LoVo (cell line): ENCODE measurements at regions not wholly inside any gene's neighbourhood (a gene's known extent, or its start where the extent isn't known, plus 50 kb on each side); places are given as distances from the start of the nearest gene placed in this dataset.

Experiments
- DNase-seq: peaks from one replicate; pipeline ENCODE4 v3.0.0-alpha.2; 2016; ENCODE audit warnings: low spot score

DNA sequence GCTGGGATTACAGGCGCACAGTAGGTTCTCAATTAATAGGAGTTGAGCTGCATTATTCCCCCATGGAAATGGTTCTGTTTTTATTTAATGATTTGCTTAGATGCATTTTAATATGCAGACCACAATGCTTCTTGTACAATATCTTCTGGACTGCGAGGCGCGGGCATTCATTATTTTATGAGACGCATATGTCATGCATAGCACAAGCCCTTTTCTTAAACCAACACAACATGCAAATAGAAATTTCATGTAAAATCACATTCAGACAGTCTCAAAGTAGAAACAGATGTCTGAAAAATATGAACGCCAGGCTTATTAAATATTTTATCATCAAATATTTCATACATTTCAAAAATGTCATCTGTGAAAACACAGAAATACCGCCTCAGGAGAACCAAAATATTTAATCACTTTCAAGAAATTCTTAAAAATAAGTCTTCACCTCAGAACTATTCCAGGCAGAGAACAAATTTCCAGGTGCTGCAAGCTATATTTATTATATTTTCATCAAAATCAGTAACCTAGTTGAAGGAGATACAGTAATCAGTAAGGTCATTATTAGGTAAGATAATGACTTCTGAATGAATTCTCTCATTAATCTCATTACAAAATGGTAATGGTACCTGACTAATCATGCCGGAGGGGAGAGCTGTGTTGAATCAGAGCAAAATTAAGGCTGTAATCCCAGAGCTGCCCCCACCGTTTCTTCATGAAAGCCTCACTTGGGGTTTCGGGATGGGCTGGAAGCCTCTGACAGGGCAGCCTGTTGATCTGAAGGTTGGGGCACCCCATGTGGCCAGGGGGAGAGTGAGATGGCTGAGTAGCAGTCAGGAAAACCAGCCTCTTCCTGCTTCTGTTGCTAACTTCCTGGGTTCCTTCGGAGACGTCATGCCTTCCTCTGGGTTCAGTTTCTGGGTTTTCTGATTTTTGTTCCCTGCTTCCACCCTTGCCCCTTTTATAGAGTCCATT lies 133.9 kb upstream of the ZNF618 start:
- no peak for DNase-seq

DNA sequence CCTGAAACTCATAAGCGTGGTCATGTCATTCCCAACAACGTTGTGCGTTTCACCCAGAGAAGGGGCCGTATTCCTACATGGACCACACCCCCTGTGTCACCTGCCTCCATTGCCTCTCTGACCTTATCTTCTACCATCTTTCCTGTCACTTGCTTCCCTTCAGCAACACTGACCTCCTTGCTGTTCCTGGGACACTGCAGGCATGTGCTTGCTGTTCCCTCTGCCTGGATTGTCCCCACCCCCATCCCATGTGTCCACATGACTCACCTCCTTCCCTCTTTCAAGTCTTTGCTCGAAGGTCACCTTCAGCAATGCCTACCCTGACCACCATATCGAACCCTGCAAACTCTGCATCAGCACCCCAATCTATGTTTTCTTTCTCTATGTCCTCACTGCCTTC lies 133.2 kb upstream of the ZNF618 start:
- DNase-seq, result no peak

GRCh38 chr9:113746486-113746885 lies 129.6 kb upstream of the ZNF618 start:
- DNase-seq, result no peak

DNA sequence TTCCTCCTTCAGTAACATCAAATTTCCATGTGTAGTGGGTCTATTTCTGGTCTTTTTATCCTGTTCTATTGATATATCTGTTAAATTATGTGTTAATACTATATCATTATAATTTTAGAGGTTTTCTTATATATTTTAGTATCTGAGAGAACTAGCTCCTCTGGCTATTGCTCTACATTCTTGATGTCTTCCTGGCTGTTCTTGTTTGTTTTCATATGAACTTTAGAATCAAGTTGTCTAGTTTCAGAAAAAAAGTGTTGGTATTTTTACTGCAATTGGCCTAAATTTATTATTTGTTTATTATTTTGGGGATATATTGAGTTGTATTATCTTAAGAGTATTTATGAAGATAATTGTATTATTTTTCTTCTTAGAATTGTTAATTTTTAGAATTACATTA lies 128.0 kb upstream of the ZNF618 start:
- DNase-seq, result no peak

DNA sequence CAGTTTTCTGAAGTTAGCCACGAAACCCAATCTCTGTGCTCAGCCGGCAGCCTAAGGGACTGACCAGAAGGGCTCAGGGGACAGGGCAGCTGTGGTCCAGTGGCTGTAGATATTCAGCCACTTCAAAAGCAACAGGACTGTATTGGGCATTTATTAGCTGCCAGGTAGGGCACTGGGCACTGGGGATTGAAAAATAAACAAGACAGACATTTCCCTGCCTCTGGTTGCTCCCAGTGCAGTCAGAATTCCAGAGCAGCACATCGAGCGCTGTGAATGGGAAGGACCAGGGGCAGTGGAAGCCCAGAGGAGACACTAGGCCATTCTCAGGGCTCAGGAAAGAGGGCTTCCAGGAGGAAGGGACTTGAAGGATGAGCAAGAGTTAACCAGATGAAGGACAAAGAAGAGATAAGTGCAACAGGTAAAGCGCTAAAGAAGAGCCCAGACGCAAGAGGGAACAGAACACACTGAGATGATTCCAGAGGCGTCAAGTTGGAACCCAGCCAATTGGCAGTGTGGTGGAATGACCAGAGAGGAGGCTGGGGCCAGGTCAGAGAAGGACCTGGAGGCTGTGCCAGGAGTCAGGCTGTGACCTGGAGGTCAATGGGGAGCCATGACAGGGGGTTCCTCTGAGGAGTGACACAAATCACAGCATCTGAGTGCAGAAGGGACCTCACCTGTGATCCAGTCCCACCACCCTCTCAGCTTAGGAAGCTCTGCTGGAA lies 122.5 kb upstream of the ZNF618 start:
- DNase-seq, result no peak

- DNase-seq, result no peak
Measured at GRCh38 chr9:113754739-113755138, 121.4 kb upstream of the ZNF618 start.

GRCh38 chr9:113755433-113755832 lies 120.7 kb upstream of the ZNF618 start:
- no peak for DNase-seq

GRCh38 chr9:113756476-113757192 lies 119.5 kb upstream of the ZNF618 start:
- DNase-seq, result no peak

GRCh38 chr9:113763429-113763828 lies 112.7 kb upstream of the ZNF618 start:
- no peak for DNase-seq

DNA sequence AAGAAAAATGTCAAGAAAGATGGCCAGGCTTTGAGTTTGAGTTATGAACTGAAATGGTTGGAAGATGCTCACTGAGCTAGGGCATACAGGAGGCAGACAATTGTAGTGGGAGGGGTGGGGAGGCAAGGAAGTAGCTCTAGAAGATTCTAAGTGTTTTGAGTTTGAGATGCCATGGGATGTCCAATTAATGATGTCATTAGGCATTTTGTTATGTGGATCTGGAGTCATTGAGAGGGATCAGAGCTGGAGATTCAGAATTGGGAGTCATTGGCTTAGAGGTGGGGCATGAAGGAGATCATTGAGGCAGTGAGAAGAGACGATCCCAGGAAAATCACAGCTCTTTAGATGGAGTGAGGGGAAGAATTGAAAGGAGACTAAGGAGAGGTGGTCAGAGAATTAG lies 111.5 kb upstream of the ZNF618 start:
- no peak for DNase-seq

- DNase-seq, result no peak
Measured at GRCh38 chr9:113769412-113769811, 106.7 kb upstream of the ZNF618 start.

DNA sequence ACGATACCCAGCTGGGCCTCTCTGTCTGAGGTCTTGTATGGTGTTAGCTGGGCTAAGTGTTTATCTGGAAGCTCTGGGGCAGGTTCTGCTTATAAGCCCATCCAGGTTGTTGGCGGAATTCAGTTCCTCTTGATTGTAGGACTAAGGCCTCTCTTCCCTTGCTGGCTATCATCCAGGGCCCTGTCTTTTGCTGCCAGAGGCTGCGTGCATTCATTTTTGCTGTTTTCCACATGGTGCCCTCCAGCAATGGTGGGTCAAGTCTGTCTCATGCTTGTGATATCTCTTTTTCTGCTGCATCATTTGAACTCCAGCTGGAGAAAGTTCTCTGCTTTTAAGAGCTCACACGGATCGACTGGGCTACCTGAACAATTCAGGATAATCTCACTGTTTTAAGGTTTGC lies 105.7 kb upstream of the ZNF618 start:
- no peak for DNase-seq

DNA sequence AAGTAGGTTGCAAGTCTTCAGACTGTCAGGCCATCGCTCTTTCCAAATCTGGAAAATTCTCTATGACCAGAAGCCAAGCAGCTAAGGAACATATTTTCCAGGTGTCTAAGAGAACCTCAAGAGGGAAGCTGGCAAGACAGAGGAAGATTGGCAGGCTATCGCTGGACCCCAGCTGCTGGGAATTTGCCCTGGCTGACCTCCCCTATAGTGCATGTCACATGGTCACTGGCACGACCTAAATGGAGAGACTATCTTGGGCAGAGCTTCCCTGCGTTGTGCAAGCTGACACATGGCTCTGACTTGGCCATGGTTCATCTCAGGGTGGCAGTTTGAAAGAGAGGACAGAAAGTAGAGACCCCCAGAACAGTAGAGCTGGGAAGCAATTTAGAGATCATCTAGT lies 104.9 kb upstream of the ZNF618 start:
- DNase-seq, result no peak

DNA sequence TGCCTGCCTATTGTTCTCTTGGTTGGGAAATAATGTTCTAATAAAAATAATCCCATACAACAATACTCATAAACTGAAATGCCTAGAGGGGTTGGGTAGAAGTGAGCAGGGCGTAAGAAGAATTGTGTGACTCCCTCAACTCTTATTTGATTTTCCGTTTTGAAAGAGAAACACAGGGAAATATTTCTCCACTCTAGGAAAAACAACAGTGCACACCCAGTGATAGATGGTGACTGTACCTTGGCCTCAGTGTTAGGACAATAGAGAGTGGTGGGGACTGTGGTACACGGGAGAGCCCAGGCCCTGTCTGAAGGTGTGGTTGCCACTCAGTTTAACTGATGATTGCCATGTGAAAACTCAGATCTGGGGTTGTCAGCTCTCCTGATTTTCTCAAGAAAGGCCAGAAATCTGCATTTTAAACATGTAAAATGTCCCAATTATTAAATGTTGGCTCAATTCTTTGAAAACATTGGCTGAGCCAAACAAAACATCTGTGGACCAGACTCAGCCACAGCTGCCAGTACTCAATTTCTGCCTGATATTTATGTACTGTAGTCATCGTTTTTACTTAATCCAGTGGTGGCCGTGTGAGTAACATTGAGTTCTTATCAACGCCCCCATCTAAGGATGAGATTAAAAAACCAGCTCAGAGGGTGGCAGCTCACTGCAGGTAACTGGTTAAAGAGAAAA lies 103.8 kb upstream of the ZNF618 start:
- no peak for DNase-seq

GRCh38 chr9:113774963-113775362 lies 101.1 kb upstream of the ZNF618 start:
- DNase-seq, result no peak

GRCh38 chr9:113775749-113776148 lies 100.4 kb upstream of the ZNF618 start:
- no peak for DNase-seq

- no peak for DNase-seq
Measured at GRCh38 chr9:113776194-113776593, 99.9 kb upstream of the ZNF618 start.

GRCh38 chr9:113781381-113781780 lies 94.7 kb upstream of the ZNF618 start:
- no peak for DNase-seq

GRCh38 chr9:113781896-113782295 lies 94.2 kb upstream of the ZNF618 start:
- no peak for DNase-seq

GRCh38 chr9:113783475-113783874 lies 92.6 kb upstream of the ZNF618 start:
- DNase-seq, result no peak

DNA sequence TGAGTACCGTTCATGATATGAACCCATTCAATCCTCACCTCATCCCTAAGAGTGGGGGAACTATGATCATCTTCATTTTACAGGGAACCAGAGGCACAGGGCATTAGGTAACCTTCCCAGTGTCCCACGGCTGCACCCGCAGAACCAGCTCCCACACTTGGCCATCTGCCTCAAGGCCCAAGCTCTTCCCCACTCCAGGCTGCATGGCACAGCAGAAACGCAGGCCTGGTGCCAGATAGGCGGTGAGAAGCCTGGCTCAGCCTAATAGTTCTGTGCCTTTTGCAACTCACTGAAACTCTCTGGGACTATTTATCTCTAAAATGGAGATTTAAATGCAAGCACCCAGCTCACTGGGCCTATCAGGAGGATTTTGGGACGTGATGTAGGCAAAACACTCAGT lies 90.8 kb upstream of the ZNF618 start:
- DNase-seq, result no peak

DNA sequence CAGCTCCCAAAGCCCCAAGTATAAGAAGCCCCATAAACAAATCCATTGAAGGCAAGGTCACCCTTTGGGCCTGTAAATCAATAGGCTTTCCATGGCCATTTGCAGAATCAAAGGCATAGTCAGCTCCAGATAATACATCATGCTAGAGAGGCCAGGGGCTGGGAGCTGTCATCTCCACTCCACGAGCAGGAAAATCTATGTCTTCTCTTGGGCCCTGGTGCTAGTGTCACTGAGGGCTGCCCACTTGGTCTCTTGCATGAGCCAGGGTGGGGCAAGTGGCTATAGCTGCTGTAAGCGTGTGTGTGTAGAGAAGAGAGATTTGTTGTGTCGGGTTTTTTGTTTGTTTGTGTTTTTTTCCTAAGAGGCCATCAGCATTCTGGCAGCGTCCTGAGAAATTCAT lies 90.0 kb upstream of the ZNF618 start:
- DNase-seq, result no peak
